ENCODE measurements at regions not wholly inside any gene's neighbourhood (a gene's known extent, or its start where the extent isn't known, plus 50 kb on each side); places are given as distances from the start of the nearest gene placed in this dataset.

GRCh38 chr12:73421832-73422231, 1115.8 kb upstream of the ATXN7L3B start (continued):
- TF ChIP-seq HDAC2 (IDR thresholded peaks at IDR 0.05; ENCODE audit: borderline replicate concordance in 1 of 2, low read depth in 2 of 2, low read length in 2 of 2), result no peak
- TF ChIP-seq POLR2AphosphoS5 (IDR thresholded peaks at IDR 0.05; ENCODE audit: low read depth, low read length), result no peak
- no peak for TF ChIP-seq EZH2 (IDR thresholded peaks at IDR 0.05; ENCODE audit: low read depth, low read length, severe bottlenecking)
- TF ChIP-seq YY1 (IDR thresholded peaks at IDR 0.05; ENCODE audit: low read depth, low read length), result no peak
- no peak for TF ChIP-seq TEAD4 (IDR thresholded peaks at IDR 0.05; ENCODE audit: low read depth, low read length)

Measured in H1 (cell line).